GM03348 (cell line): ENCODE measurements at regions not wholly inside any gene's neighbourhood (a gene's known extent, or its start where the extent isn't known, plus 50 kb on each side); places are given as distances from the start of the nearest gene placed in this dataset.
"Not testable (repeated sequence)": the region's sequence is repeated elsewhere in the genome, so short reads cannot be mapped to it uniquely, and the experiment has no call there.

Experiments used
- DNase-seq: peaks from one replicate; pipeline ENCODE4 v3.0.0; 2012; ENCODE audit warnings: low spot score

DNA sequence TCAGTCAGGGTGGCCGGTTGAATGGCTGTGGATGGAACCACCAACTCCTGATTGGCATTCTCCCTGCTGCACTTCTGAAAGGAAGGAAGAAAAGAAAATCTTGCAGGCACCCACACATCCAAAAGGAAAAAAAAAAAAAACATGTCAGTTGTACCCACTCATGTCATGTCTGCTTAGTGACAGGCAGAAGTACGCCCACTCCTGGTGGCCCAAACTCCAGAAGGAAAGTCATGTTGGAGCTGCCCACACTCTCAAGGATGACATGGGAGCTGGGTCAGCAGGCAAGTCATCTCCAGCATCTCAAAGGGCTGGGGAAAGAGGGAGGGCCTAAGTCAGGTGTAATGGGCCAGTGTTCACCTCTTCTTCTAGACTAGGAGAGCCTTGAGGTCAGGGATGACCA lies 1079.1 kb downstream of the BCL11B start:
- DNase-seq, result no peak

GRCh38 chr14:98194821-98195220 lies 1077.2 kb downstream of the BCL11B start:
- DNase-seq, result no peak

DNA sequence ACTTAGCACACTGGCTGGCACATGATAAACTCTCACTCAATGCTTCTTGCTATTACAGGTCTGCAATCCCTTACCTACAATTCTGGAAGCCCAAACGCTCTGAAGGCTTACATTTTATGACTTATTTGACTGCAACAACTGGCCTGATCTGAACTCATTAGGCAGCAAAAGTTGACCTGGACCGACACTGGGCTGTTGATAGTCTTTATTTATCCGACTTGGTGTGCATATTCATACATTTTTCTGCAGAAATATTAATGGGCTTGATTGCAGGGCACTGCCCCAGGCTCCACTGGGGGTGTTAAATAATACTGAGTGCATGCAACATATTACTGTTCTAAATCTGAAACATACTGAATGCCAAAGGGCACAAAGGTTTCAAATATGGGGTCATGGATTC lies 1076.7 kb downstream of the BCL11B start:
- DNase-seq, result no peak

GRCh38 chr14:98197933-98198332 lies 1074.1 kb downstream of the BCL11B start:
- no peak for DNase-seq

DNA sequence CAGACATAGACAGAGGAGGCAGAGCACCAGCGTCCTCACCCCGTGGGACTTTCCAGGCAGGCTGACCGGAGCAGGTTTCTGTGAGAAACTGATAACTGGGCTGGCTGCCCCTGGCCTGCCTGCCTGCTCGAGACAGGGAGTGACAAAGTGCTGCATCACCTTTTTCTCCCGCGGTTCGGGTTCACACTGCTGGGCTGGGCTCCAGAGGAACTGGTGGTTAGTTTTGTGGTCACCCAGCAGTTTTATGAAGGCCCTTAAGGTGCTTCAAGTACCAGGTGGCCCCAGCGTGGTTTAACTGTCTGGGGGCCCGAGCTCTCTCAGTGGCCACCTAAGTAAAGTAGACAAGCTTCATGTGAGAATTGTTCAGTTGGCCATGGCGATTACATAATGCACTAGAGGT lies 1073.6 kb downstream of the BCL11B start:
- no peak for DNase-seq

DNA sequence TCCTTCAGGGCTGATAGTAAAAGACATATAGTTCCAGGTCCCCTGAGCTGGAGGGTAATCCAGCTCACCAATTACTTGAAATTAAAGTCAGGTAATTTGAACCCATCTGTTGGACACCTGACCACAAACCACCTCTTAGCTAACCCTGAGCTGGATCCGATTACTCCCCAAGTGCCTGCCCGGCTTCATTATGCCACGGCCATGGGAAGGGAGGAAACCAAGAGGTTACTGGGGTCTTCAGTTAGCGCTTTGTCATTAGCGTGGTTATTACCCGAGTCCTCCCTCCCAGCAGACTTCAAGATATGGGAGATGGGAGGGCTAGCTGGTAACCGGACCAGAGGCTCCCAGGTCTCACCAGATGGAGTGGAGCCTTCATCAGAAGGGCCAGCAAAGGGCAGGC lies 1071.4 kb downstream of the BCL11B start:
- no peak for DNase-seq

DNA sequence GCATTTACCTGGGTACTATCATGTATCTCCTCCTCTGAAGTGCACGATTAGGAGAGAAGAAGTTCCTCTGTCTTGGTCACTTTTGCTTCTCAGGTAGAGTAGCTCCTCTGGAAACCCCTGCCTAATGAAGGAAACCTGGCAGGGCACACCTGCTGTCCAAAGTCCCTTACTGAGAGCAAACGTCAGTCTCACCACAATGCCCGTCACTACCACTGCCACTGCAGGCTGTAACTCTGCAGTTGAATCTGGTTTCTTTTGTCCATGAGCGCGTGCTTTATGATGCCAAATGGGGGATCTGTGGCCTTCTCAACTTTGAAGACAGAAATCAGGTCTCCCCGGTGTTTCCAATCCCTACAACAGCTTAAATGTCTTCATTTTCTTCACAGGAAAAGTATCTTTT lies 1068.6 kb downstream of the BCL11B start:
- no peak for DNase-seq

DNA sequence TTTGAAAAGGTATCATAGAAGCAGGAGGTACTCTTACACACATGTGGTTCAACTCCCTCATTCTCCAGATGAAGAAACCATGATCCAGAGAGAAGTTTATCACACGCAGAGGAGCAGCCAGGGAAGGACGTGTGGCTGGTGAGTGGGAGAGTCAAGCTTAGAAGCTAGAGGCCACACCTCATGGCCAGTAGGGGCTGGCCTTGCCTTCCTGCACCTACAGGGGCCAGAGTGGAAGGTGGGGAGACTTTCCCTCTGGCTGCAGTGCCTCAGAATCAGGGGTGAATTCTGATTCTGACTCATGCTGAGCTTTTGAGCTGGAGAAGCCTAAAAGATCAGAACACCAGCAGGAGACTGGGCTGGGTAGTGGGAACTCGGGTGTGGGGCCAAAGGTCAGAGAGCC lies 1067.9 kb downstream of the BCL11B start:
- no peak for DNase-seq

- no peak for DNase-seq
Measured at GRCh38 chr14:98207415-98207814, 1064.6 kb downstream of the BCL11B start.

DNA sequence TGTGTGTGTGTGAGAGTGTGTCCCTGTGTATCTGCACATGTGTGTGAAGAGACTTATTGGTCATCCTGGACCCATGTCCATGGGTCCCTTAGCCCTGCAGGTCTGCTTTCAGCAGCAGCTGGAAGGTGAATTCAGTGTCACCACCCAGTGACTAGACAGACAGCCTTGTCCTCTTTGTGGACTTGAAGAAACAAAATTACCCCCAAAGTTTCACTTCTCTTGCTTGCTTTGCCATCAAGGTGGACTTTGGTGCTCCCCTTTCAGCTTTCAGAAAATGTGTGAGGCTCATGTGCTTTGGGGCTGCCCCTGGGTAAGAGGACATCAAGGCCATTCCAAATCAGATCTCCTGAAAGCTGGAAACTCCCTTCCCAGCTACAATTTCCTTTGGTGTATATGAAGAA lies 1063.8 kb downstream of the BCL11B start:
- DNase-seq, result no peak

DNA sequence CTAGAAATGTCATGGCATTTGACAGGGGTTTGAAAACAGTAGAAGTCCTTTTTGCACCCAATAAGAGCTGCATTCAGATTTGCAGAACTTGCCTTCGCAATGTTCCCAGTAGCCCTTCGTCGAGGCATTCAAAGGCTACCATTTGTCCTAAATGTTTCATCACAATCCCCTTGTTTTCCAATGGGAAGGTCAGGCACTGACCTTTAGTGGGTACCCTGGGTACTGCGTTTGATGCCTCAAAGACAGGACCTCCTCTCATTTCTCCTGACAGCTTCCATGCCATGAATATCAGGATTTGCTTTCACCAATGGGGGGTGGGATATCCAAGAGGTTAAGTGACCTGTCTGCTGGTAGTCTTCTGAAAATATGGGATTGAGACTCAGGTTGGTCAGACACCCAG lies 1063.1 kb downstream of the BCL11B start:
- no peak for DNase-seq

DNA sequence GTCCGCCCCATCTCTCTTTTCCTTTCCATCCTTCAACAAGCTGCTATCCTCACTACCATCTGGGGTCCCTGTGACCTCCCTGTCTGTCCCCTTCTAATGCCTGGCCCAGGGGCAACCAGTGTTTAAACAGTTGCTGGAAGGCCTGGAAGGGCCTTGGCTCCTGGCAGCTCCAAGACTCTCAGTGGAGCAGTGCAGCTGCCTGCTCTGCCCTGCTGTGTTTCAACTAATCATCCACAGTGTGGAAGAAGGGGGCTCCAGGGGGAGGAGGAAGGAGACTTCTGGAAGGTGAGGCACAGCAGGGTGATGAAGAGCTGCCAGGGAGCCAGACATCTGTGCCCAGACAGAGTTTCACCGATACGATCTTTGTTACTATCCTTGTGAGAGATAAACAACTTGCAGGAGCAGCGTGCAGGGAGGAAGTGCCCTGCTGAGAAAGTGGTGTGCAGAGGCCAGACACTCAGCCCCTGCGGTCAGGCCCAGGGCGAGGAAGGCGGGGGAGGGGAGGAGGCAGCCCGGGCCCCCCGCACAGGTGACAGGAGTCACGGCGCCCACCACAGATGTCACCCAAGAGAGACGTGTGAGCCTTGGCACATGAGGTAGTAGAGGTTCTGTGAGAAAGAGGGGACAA lies 1061.8 kb downstream of the BCL11B start:
- DNase-seq, result no peak

DNA sequence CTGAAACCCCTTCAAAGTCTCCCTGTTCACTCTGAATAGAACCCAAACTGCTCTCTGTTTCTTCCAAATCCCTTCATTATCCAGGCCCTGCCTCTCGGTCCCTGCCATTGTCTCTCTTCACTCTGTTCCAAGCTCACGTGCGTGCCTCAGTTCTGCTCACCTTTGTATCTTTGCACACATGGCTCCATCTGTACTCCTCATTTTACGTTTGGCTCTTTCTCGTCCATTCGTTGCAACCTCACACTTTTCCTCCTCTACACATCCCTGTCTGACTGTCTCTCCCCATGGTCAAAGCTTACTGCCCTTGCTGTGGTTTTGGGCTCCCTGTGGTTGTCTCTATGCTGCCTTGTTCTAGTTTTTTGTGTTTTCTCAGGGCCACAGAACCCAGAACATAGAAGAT lies 1054.5 kb downstream of the BCL11B start:
- DNase-seq, result no peak

DNA sequence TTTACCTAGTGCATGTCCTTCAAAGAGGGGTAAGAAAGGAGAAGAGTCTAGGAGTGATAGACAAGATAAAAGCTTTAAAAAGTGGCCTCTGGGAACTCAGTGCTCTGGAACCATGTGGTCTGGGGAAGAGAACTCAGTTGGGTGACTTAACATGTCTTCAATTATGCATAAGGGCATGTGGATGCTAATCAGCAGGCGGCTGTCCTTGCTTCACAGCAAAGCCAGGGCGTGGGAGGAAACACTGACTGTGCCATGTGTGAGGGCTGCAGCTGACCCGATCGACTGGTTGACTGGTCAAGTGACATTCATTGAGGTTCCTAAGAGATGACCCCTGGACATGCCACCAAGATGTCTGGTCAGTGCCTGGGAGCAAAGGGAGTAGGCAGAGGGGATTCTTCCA lies 1053.8 kb downstream of the BCL11B start:
- no peak for DNase-seq

DNA sequence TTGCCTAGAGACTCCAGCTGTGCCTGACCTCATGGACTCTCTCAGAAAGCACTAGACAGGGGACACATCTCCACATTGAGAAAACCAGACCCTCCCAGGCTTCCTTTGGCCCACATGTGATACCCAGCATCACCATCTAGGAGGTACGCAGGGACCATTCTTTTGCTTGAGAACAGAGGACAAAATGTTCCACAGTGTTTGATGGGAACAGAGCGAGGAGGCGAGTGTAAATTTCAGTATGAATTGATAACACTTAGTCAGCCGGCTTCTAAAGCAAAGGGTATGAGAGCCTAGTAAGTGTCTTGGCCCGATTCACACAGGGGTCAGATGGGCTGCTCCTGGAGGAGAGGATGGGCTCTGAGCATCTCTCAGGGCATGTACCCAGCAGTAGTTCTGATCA lies 1052.4 kb downstream of the BCL11B start:
- DNase-seq, result no peak

DNA sequence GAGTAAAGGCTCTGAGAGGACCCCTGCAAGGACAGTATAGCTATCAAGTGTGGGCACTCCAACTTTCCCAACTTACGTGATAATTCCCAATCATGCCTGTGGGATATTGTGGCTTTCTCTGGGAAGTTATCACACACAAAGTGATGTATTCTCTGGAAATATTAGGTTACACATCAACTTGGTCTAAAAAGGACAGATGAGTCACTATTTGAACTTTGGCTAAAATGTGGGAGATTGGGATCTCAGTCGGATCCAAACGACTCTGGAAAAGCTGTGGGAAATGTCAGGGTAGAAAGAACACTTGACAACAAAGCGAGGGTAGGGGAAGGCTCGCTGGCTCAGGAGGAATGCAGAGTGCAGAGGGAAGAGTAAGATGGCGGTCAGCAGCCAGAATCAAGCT lies 1048.9 kb downstream of the BCL11B start:
- no peak for DNase-seq

- not testable (repeated sequence) for DNase-seq
Measured at GRCh38 chr14:98223710-98224109, 1048.3 kb downstream of the BCL11B start.

GRCh38 chr14:98226411-98226810 lies 1045.6 kb downstream of the BCL11B start:
- no peak for DNase-seq

DNA sequence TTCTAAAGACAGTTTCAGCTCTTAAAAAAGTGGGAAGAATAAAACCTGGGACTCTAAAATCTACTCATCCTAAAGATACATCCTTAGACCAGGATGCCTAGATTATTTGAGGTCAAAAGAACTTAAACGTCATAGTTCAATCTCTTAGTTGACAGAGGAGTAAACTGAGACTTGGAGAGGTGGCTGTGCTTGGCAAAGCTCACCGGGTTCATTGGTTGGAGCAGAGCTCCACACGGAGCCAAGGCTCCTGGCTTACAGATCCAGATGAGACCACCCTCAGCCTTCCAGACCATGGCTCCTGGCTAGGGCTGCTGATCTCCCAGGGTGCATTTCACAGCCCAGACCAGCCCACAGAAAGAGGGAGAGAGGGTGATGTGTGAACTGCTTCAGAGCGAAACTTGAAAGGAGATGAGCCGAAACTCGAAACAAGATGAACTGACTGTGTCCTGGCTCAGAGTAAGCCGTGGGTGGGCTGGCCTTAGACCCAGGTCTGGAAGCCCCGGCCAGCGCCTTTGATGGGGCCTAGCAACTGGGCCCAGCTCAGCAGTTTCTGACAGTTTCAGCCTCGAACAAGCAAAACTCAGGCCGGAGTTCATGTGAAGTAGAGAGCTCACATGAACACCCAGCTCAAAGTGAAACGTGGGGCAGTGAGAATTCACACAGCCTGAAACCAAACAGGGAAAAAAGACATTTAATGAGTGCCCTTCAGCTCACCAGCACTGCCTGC lies 1044.8 kb downstream of the BCL11B start:
- no peak for DNase-seq

DNA sequence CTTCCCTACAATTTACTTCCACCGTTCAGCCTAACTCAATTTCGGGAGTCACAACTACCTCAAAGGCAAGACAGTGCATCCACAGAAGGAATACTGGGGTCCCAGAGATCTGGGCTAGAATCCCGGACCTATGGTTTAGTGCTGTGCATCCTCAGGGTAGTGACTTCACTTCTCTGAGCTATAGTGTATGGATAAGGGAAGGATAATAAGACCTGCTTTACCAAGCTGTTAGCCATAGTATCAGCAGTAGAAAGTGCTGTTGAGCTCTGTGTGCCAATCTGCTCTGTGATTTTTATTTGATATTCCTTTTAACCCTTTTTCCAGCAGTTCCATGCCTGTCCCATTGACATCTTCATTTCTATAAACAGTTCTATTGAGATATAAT lies 1044.3 kb downstream of the BCL11B start:
- no peak for DNase-seq

- DNase-seq, result no peak
Measured at GRCh38 chr14:98229656-98230366, 1042.2 kb downstream of the BCL11B start.

- DNase-seq, result no peak
Measured at GRCh38 chr14:98230411-98230810, 1041.6 kb downstream of the BCL11B start.

DNA sequence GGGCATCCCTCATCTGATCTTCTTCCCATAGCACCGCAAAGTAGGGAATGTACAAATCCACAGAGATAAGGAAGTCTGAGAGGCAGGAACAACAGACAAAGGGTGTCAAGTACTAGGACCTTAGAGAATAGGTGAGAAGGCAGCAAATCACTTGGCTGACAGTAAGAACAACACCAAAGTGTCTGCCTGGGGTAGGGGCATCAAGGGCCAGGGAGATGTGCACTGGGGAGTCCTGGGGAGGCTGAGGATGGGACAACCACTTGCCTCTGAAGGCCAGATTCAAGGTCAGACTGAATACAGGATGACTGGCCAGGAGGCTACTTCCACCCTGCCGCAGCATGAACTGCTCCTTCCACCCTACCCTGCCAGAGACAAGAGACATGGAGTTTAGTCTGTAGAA lies 1040.8 kb downstream of the BCL11B start:
- no peak for DNase-seq

- DNase-seq, result no peak
Measured at GRCh38 chr14:98233656-98234055, 1038.3 kb downstream of the BCL11B start.
